GM19467 (cell line): ENCODE measurements at regions not wholly inside any gene's neighbourhood (a gene's known extent, or its start where the extent isn't known, plus 50 kb on each side); places are given as distances from the start of the nearest gene placed in this dataset.
"Not testable (repeated sequence)": the region's sequence is repeated elsewhere in the genome, so short reads cannot be mapped to it uniquely, and the experiment has no call there.

ENCODE experiments used
- ATAC-seq: cut with Tn5 transposase; IDR thresholded peaks from one replicate; pipeline ENCODE4 v1.9.1; 2021; ENCODE audit warnings: mild to moderate bottlenecking, moderate library complexity; ENCODE audit not compliant: unreplicated experiment

DNA sequence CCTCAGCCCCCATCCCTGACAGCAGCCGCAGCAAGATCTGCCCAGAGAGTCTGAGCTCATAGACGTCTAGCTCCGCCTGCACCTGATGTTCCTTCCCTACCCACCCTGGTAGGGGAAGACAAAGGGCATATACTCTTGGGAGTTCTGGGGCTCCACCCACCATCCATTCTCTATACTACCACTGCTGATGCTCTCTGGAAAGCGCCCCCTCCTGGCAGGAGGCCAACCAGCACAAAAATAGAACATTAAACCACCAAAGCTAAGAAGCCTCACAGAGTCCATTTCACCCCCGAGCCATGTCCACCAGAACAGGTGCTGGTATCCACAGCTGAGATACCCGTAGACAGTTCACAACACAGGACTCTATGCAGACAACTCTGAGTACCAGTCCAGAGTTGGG, 662.6 kb upstream of the FAM98A start:
- ATAC-seq = no peak

- no peak for ATAC-seq
Observed at GRCh38 chr2:34254272-34254878, 655.3 kb upstream of the FAM98A start.

DNA sequence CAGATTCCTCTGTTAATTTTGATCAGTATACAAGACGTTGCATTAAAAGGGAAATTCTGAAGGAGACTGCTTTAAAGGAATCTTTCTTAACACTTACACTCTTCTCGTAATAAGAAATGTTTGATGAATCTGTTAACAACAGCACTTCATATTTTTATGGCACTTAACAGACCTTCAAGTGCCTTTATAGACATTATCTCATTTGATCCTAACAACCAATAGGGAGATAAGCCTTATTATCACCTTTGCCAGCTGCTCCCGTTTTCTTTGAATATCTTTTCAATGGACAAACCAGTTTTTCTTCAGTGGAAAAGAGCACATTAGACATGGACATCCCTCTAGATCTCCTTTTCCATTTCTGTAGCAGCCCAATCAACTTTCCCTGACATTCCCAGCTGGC, 653.0 kb upstream of the FAM98A start:
- ATAC-seq = no peak

GRCh38 chr2:34251578-34251977, 652.5 kb upstream of the FAM98A start:
- no peak for ATAC-seq

- ATAC-seq = no peak
Observed at GRCh38 chr2:34244195-34244594, 645.1 kb upstream of the FAM98A start.

- no peak for ATAC-seq
Observed at GRCh38 chr2:34242763-34243123, 643.6 kb upstream of the FAM98A start.

GRCh38 chr2:34241905-34242762, 643.0 kb upstream of the FAM98A start:
- ATAC-seq = no peak

GRCh38 chr2:34239511-34239910, 640.4 kb upstream of the FAM98A start:
- ATAC-seq = no peak

- ATAC-seq = no peak
Observed at GRCh38 chr2:34234823-34235222, 635.7 kb upstream of the FAM98A start.

GRCh38 chr2:34229998-34230397, 630.9 kb upstream of the FAM98A start:
- no peak for ATAC-seq

DNA sequence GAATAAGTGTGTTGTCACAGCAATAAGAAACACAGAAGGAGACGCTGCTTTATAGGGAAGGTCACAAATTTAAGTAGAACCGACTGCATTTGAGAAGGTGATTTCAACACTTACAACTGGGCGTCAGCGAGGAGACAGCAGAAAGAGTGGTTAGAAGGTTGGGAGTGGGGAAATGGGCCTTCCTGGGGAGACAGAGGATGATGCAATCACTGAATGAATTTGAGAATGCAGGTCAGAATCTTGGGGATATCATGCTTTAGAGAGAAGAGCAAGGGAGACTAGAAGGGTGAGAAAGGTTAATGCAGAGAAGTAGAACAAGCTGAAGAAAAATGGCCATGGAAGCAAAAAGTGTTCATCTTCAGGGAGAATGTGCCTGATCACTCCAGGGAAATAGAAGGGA, 616.1 kb upstream of the FAM98A start:
- ATAC-seq = no peak

DNA sequence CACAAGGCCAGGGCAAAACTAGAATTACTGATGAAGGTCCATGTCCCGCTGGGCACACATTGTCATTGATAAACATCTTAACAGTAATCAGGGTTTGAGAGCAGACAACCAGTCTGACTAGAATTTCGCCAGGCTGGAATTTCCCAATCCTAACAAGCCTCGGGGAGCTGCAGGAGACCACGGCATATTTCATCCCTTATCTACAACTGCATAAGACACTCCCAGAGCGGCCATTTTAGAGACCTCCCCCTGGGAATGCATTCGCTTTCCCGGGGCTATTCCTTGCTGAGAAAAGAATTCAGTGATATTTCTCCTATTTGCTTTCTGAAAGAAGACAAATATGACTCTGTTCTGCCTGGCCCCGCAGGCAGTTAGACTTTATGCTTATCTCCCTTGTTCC, 611.3 kb upstream of the FAM98A start:
- not testable (repeated sequence) for ATAC-seq

DNA sequence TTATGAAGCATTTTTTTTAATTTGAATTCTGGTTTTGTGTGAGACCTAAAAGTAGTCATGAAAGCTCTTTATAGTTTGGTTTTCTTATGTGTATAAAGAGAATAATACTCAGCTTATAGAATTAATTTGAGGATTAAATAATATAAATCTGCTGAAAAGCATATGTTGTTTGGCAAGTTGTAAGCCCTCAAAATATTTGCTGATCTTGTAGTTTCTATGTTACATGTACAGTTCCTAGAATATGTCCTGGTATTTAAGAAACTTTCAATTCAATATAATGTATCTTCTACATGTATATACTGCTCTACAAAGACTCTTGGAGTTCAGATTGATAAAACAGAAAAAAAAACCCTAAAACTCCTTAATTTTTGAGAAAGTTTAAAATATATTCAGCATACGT, 605.5 kb upstream of the FAM98A start:
- no peak for ATAC-seq

- no peak for ATAC-seq
Observed at GRCh38 chr2:34201099-34201498, 602.0 kb upstream of the FAM98A start.

DNA sequence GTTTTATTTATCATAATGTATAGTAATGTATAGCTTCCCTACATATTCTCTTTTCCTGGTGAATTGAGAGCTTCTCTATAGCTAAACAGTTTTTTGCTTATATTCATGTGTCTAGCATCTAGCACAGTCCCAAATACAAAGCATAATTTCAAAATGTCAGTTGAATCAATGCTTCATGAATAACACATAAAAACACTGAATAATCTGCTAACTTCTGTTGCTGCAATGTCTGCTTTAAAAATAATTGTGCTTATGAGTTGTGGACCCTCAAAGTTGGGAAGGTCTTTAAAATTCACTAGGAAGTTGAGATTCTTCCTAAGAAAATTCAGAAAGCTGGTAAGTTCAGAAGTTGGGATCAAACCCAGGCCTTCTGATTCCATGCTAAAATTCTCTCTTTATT, 600.9 kb upstream of the FAM98A start:
- no peak for ATAC-seq

DNA sequence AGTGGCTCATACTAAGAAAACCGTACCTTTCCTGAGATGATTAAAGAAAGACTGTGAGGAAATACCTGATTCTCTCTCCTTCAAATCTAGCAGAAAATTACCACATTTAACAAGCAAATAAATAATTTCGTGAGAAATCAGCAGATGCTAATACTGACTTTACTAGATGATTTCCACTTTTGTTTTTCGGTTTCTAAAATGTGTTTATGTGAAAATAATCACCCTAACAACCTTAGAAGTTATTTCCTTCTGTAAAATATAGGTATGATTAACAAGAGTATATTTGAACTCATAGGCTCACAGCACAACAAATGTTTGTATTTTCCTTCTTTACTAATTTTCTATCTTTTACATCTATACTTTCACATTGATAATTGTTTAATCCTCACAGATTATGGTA, 594.1 kb upstream of the FAM98A start:
- ATAC-seq = no peak

- no peak for ATAC-seq
Observed at GRCh38 chr2:34188464-34189303, 589.6 kb upstream of the FAM98A start.

GRCh38 chr2:34179511-34179910, 580.4 kb upstream of the FAM98A start:
- no peak for ATAC-seq

DNA sequence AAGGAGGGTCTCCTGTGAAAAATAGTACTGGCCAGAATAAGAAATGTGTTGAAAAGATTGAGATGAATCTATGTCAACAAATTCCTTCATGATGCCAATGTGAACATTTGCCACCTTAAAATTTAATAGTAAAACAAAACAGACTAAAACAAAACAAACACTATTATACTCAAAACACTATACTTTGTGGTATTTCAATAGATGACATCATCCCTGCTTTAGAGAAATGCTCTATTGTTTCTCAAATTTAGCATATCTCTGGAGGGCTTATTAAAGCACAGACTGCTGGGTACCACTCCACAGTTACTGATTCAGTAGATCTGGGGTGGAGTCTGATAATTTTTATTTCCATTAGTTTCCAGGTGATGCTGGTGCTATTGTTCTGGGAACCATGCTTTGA, 579.4 kb upstream of the FAM98A start:
- ATAC-seq = no peak

DNA sequence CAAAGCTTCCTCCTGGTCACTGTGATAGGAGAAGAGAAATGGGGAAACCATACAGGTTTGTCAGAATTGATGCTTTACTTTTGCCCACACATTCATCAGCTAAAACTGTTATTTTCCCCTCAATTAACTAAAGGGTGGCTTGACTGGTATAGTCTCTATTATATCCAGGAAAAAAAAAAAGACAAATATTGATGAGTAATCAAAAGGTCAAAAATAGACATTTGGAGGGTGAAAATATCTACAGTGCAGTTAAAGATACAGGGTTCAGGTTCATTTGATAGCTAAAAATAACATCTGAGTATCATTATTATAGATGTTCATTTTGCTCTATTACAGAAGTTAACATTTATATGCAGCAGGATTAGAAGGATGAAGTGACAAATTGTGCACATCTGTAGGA, 577.6 kb upstream of the FAM98A start:
- ATAC-seq = no peak

DNA sequence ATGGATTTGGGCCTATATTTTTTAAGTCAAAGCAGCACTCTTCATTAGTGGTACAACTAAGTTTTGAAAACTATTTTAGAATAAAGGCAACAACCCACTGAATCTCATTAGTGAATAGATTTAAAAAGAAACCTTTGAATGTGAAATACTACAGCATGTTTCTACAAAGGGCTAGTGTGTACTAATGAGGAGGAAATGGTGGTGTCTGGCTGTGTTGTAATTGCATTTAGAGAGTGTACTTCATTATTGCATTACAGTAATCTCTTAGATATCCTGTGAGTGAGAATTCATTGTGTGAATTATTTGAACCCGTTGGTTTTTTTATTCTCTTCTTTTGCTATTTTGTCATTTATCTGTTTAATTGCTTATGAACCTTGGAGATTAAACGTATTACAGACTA, 575.4 kb upstream of the FAM98A start:
- ATAC-seq = no peak

DNA sequence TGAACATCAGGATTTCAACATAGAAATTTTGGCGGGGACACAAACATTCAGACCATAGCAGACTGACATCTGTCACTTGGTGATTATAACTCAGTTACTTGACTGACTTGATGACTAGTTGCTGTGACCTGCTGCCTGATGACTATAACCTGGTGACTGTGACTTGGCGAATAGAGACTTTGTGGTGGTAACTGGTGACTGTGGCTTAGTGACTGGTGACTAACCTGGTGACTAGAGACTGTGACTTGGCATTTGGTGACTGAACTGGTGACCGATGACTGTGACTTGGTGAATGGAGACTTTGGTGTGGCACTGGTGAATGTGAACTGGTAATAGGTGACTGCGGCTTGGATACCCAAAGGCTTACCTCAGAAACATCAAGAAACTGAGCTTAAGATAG, 563.1 kb upstream of the FAM98A start:
- ATAC-seq = no peak
